GM10266 (cell line): ENCODE measurements at regions not wholly inside any gene's neighbourhood (a gene's known extent, or its start where the extent isn't known, plus 50 kb on each side); places are given as distances from the start of the nearest gene placed in this dataset.

Experiments used
- DNase-seq: peaks from one replicate; pipeline ENCODE4 v3.0.0; 2012; ENCODE audit errors: extremely low spot score
- TF ChIP-seq, protein P1 (sequence below): IDR thresholded peaks from 2 replicates; pipeline ENCODE4 v1.5.1; 2012; ENCODE audit warnings: mild to moderate bottlenecking, low read depth; ENCODE audit not compliant: control insufficient read depth, insufficient read depth; ENCODE audit errors: missing control alignments

GRCh38 chr21:24738063-24738462 lies 869.2 kb downstream of the MRPL39 start:
- TF ChIP-seq, protein P1, sequence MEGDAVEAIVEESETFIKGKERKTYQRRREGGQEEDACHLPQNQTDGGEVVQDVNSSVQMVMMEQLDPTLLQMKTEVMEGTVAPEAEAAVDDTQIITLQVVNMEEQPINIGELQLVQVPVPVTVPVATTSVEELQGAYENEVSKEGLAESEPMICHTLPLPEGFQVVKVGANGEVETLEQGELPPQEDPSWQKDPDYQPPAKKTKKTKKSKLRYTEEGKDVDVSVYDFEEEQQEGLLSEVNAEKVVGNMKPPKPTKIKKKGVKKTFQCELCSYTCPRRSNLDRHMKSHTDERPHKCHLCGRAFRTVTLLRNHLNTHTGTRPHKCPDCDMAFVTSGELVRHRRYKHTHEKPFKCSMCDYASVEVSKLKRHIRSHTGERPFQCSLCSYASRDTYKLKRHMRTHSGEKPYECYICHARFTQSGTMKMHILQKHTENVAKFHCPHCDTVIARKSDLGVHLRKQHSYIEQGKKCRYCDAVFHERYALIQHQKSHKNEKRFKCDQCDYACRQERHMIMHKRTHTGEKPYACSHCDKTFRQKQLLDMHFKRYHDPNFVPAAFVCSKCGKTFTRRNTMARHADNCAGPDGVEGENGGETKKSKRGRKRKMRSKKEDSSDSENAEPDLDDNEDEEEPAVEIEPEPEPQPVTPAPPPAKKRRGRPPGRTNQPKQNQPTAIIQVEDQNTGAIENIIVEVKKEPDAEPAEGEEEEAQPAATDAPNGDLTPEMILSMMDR: no peak
- no peak for DNase-seq

- TF ChIP-seq, protein P1: no peak
- DNase-seq: no peak
Observed at GRCh38 chr21:24737296-24737850, 869.9 kb downstream of the MRPL39 start.

DNA sequence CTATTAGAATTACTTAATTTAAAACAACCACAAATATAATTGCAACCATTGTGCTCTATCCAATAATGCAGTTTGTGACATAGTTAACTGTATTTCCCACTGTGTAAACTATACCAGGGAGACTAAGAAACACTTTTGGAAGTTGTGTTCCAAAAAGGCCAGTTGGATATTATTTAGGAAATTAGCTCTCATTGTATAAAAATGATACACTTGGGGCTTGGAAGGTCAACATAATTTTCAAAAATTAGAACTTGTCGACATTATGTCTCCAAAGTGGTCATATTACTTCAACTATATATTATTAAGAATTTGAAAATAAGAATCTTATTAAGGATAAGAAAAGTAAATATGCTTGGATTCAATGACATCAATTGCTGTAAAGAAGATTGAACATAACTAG lies 876.6 kb downstream of the MRPL39 start:
- no peak for DNase-seq
- TF ChIP-seq, protein P1: no peak

GRCh38 chr21:24729568-24729967 lies 877.7 kb downstream of the MRPL39 start:
- TF ChIP-seq, protein P1: no peak
- no peak for DNase-seq

GRCh38 chr21:24727803-24728440 lies 879.4 kb downstream of the MRPL39 start:
- no peak for DNase-seq
- TF ChIP-seq, protein P1: no peak

DNA sequence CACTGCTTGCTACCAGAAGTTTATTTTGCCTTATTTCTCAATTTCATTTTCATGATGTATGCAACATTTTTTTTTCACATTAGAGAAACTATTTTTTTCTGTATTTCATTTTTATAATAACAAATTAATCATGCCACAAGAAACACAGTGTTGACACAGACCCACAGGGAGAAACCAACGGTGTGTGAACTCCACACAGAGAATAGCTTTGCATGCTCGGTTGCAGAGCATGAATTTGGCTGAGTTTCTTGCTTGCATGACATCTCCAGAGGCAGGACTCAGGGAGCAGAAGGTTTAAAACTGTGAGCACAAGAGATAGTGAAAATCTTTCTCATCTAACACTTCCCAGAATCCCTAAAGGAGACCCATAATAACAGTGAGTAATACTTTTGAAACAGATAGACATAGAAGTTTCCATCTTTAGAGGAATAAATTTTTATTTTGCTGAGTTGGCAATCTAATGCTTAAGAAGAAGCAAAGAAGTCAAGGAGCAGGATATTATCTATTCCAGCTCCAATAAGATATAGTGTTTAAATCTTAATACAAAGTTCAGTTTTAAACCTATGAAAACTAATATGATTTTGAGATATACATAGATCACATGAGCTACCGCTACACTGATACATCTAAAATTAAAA lies 890.9 kb downstream of the MRPL39 start:
- no peak for DNase-seq
- TF ChIP-seq, protein P1: no peak

DNA sequence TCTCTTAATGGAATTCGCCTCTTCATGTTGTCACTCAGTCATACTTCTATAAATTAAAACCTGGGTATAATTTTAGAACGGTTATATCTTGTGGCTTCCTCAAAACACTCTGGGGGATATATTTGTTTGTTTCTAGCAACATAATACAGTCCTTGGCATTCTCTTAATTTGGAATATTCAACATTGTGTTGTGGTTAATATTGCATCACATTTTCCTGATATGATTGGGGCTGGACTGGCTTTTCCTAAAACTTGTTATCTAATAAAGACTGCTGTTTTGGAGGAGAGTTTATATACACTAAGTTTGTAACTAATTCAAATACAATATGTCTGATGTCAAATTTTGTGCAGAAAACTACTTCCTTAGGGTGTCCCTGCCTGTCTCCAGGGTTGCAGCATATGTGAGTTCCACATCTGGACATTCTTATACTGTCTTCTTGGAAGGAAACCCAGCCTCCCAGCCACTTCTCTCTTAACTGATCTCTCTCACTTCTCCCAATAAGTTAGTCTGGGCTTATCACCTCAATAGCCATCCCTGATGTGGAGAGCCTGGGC lies 892.6 kb downstream of the MRPL39 start:
- TF ChIP-seq, protein P1: no peak
- no peak for DNase-seq
